Ovary (tissue), 7 donors: ENCODE measurements at regions not wholly inside any gene's neighbourhood (a gene's known extent, or its start where the extent isn't known, plus 50 kb on each side); places are given as distances from the start of the nearest gene placed in this dataset.

Source experiments
- DNase-seq, 5 donors: peaks; one replicate each; pipeline ENCODE4 v3.0.0-alpha.2; 2019 to 2020
- H3K27ac ChIP-seq, 2 donors: fragments of 200-600 bp; one replicate each; pipeline versions ENCODE4 v1.5.1 to v1.8.0; 2019 to 2022
- H3K27me3 ChIP-seq: fragments of 200-600 bp; one replicate; pipeline ENCODE4 v1.8.0; 2022
- H3K36me3 ChIP-seq: fragments of 200-600 bp; sonication (generic); one replicate; pipeline ENCODE4 v1.5.1; 2019
- H3K4me1 ChIP-seq: one replicate; pipeline ENCODE4 v1.8.1; 2013; ENCODE audit warnings: mild to moderate bottlenecking, moderate library complexity; ENCODE audit not compliant: insufficient read depth
- H3K4me3 ChIP-seq: fragments of 200-600 bp; sonication (generic); one replicate; pipeline ENCODE4 v1.5.1; 2017
- H3K9me3 ChIP-seq, 2 donors: fragments of 200-600 bp in 1 of 2; sonication (generic) in 1 of 2; one replicate each; pipeline versions ENCODE4 v1.5.1 to v1.8.1; 2013 to 2019; ENCODE audit warnings: mild to moderate bottlenecking in 1 of 2, moderate library complexity in 1 of 2
- EP300 ChIP-seq: sonication (generic); formaldehyde crosslinking; IDR thresholded peaks from one replicate; pipeline ENCODE4 v1.6.1; 2017; ENCODE audit warnings: antibody characterized with exemption
- POLR2A ChIP-seq: fragments of 450-650 bp; IDR thresholded peaks from one replicate; pipeline ENCODE4 v1.6.1; 2017; ENCODE audit warnings: antibody characterized with exemption, mild to moderate bottlenecking, moderate library complexity
- WGBS, 3 donors: extraction: QIAGEN DNeasy Blood & Tissue Kit in 1 of 3; methylation state at CpG; one replicate each; pipeline versions ENCODE4 v1.1.5 to v1.1.7; 2013 to 2017; 5-methylcytosine and 5-hydroxymethylcytosine counted together
- intact Hi-C, 4 donors: fragments of 100-400 bp; cut with DNase I; formaldehyde crosslinking; loops; one replicate each; pipeline versions ENCODE4 v1.11.0 to v1.15.1; 2022 to 2023
- TF ChIP-seq, protein P1 (sequence below), 3 donors: fragments of 450-650 bp in 2 of 3; fragments of 200-600 bp in 1 of 3; IDR thresholded peaks; one replicate each; pipeline versions ENCODE4 v1.5.1 to v1.8.0; 2016 to 2022; ENCODE audit warnings: antibody characterized with exemption in 3 of 3, mild to moderate bottlenecking in 1 of 3
- donor health status: DM: no; HTN: no; CAD: no; lungs with moderate emphysema.
- donor health status: DM: no; HTN: no; CAD: no.
- donor health status: Bipolar disorder and iron deficiency.
- donor health status: DM: no; HTN: no; CAD: no.
- donor health status: DM: yes; HTN: yes; CAD: no.

DNA sequence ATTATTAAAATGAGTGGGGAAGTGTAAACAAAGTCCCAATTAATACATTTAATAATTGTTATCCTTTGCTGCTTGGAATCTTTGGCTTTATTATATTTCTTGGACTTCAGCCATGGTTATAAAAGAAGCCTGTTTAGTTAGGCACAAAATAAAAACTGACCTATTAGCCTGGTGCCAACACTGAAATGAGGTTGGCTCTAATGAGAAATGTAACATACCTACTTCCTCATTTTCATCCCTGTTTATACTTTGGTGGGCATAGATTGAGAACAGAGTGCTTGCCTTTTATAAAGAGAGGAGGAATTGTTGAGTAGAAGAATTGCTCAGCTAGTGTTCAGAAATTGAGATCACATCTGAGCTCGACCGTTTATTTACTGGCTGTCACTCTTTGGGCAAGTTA is 471.3 kb downstream of the UTRN start:
- 45 to 60% (median 60%) methylated on average over 2 of the region's 2 CpGs for WGBS, 3 donors
- Histone ChIP-seq H3K4me3 (no peak overlapping the region), H3K4me1 (no peaks in the 10 kb centered on the region), H3K9me3 (no peaks in the 10 kb centered on the region), H3K27me3 (no peaks in the 10 kb centered on the region), H3K27ac (no peak overlapping the region), H3K36me3 (no peaks in the 10 kb centered on the region)
- TF ChIP-seq, protein P1, sequence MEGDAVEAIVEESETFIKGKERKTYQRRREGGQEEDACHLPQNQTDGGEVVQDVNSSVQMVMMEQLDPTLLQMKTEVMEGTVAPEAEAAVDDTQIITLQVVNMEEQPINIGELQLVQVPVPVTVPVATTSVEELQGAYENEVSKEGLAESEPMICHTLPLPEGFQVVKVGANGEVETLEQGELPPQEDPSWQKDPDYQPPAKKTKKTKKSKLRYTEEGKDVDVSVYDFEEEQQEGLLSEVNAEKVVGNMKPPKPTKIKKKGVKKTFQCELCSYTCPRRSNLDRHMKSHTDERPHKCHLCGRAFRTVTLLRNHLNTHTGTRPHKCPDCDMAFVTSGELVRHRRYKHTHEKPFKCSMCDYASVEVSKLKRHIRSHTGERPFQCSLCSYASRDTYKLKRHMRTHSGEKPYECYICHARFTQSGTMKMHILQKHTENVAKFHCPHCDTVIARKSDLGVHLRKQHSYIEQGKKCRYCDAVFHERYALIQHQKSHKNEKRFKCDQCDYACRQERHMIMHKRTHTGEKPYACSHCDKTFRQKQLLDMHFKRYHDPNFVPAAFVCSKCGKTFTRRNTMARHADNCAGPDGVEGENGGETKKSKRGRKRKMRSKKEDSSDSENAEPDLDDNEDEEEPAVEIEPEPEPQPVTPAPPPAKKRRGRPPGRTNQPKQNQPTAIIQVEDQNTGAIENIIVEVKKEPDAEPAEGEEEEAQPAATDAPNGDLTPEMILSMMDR (IDR thresholded peaks at IDR 0.05), result no peak
- TF ChIP-seq POLR2A, result no peak
- TF ChIP-seq EP300, result no peak
- no peak for DNase-seq
- intact Hi-C loops, result no loop called here

DNA sequence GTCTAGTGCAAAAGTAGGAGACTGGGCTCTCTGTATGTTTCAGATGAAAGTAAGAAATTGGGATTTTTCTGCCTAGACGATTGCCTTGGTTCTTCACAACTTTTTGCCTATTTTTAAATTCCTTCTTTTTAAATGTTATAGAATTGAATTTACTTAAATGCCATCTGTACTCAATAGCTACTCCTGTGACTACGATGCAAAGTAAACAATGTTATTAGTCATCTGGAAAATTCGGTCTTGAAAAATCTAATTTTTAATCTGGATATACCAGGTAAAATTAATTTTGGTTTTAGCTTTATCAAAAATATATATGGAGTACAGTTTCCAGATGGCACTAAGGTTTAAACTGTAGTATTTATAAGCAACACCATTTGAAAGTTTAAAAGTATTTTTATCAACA is 472.2 kb downstream of the UTRN start:
- Histone ChIP-seq H3K36me3 (no peaks in the 10 kb centered on the region), H3K27ac (no peak overlapping the region), H3K9me3 (no peaks in the 10 kb centered on the region), H3K4me1 (no peaks in the 10 kb centered on the region), H3K27me3 (no peaks in the 10 kb centered on the region), H3K4me3 (no peak overlapping the region)
- intact Hi-C loops, result no loop called here
- WGBS, 3 donors, result 80 to 91% (median 81%) methylated on average over 3 of the region's 3 CpGs
- TF ChIP-seq POLR2A (no peak), EP300 (no peak)
- TF ChIP-seq, protein P1 (IDR thresholded peaks at IDR 0.05), result no peak
- no peak for DNase-seq

DNA sequence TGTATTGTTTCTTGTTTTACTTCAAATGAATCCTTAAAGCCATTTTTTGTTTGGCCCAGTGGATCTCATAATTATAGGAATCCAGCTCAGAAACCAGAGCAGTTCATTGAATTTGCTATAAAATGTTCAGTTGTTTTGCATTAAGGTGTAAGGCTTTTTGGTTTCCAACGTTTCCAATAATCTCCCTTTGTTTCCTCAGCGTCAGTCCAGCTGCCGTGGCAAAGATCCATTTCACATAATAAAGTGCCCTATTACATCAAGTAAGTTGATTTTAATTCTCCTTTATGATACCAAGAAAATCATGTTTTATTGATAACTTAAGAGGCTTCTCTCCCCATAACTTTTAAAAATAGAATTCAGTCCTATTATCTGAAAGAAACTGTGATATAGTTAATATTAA is 472.6 kb downstream of the UTRN start:
- Histone ChIP-seq H3K9me3 (no peaks in the 10 kb centered on the region), H3K4me3 (no peak overlapping the region), H3K36me3 (no peaks in the 10 kb centered on the region), H3K27me3 (no peaks in the 10 kb centered on the region), H3K27ac (no peak overlapping the region), H3K4me1 (no peaks in the 10 kb centered on the region)
- no peak for DNase-seq
- WGBS, 3 donors, result 78 to 86% (median 84%) methylated on average over 3 of the region's 3 CpGs
- intact Hi-C loops, result no loop called here
- TF ChIP-seq, protein P1 (IDR thresholded peaks at IDR 0.05), result no peak
- TF ChIP-seq EP300 (no peak), POLR2A (no peak)

DNA sequence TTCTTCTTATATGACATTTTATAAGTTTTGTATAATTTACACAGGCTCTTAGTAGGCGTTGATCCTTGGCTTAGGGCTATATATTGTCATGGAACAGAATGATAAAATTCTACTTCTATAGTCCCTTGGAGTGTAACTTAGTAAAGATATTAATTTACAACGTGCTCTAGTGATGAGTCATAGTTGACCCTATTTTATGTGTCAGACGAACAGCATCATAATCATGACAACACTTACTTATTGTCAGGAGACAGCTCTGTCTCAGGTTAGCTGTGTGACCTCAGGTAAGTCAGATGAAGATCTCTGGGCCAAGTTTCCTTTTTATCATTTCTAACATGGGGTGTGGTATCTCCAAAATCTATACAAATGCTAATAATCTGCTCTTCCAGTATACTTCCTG is 473.5 kb downstream of the UTRN start:
- H3K36me3 ChIP-seq, result no peaks in the 10 kb centered on the region
- no peak for DNase-seq
- WGBS, 3 donors, result 80 to 82% (median 80%) methylated on average over 3 of the region's 3 CpGs
- H3K27me3 ChIP-seq, result no peaks in the 10 kb centered on the region
- no peaks in the 10 kb centered on the region for H3K9me3 ChIP-seq
- no peaks in the 10 kb centered on the region for H3K4me1 ChIP-seq
- no peak overlapping the region for H3K4me3 ChIP-seq
- H3K27ac ChIP-seq, result no peak overlapping the region
- TF ChIP-seq EP300, result no peak
- TF ChIP-seq, protein P1 (IDR thresholded peaks at IDR 0.05), result no peak
- TF ChIP-seq POLR2A, result no peak
- intact Hi-C loops, result no loop called here

DNA sequence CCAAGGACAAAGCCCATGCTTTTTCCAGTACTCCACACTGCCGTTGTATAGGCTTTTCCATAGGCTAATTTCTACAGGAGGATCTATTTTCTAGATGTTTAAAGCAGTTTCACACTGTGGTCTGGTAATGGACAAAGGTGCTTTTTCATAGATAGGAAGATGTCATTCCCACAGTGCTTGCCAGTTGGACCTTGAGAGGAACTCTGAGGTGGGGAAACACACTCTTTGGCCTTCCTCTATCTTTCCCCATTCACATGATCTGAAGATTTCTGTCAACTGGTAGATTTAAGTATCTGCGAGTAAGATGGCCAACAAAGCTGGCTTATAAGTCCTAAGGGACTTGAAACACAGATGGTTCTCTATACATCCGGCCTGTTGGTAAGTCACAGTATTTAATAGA is 477.3 kb downstream of the UTRN start:
- Histone ChIP-seq H3K36me3 (no peaks in the 10 kb centered on the region), H3K27me3 (no peaks in the 10 kb centered on the region), H3K9me3 (no peaks in the 10 kb centered on the region), H3K27ac (no peak overlapping the region), H3K4me1 (no peaks in the 10 kb centered on the region), H3K4me3 (no peak overlapping the region)
- intact Hi-C loops, result no loop called here
- TF ChIP-seq POLR2A (no peak), EP300 (no peak)
- TF ChIP-seq, protein P1 (IDR thresholded peaks at IDR 0.05), result no peak
- DNase-seq, result no peak
- 95 to 97% (median 96%) methylated on average over 3 of the region's 3 CpGs for WGBS, 3 donors
